ENCODE measurements at regions not wholly inside any gene's neighbourhood (a gene's known extent, or its start where the extent isn't known, plus 50 kb on each side); places are given as distances from the start of the nearest gene placed in this dataset.

DNA sequence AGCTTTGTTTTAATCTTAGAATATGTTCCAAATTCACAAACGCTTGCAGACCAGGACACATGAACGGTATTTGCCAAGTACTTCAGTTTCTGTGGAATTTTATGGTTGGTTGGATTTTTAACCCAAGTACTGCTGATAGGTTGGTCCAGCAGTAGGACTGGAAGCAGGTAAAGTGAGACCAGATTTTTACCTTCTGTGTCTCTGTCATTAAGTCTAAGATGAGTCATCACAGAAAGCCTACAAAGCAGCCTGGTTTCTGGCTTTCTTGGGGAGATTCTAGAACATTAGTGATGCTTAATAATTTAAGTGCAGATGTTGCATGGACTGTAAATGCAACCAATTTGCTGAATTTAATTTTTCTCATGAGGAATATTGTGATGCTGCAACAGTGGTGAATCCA lies 100.5 kb downstream of the SCG2 start:
- H3K4me1 ChIP-seq, result no peaks in the 10 kb centered on the region
- no peaks in the 10 kb centered on the region for H3K27me3 ChIP-seq (ENCODE audit: low read depth)
- ATAC-seq (no peak), DNase-seq (no peak)
- TF ChIP-seq, protein P1, sequence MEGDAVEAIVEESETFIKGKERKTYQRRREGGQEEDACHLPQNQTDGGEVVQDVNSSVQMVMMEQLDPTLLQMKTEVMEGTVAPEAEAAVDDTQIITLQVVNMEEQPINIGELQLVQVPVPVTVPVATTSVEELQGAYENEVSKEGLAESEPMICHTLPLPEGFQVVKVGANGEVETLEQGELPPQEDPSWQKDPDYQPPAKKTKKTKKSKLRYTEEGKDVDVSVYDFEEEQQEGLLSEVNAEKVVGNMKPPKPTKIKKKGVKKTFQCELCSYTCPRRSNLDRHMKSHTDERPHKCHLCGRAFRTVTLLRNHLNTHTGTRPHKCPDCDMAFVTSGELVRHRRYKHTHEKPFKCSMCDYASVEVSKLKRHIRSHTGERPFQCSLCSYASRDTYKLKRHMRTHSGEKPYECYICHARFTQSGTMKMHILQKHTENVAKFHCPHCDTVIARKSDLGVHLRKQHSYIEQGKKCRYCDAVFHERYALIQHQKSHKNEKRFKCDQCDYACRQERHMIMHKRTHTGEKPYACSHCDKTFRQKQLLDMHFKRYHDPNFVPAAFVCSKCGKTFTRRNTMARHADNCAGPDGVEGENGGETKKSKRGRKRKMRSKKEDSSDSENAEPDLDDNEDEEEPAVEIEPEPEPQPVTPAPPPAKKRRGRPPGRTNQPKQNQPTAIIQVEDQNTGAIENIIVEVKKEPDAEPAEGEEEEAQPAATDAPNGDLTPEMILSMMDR (IDR thresholded peaks at IDR 0.05), result no peak
- H3K27ac ChIP-seq, result no peak overlapping the region
- no peak overlapping the region for H3K4me3 ChIP-seq
- intact Hi-C loops (cut with DNase I), result no loop called here
- no peaks in the 10 kb centered on the region for H3K36me3 ChIP-seq
- no peaks in the 10 kb centered on the region for H3K9me3 ChIP-seq

DNA sequence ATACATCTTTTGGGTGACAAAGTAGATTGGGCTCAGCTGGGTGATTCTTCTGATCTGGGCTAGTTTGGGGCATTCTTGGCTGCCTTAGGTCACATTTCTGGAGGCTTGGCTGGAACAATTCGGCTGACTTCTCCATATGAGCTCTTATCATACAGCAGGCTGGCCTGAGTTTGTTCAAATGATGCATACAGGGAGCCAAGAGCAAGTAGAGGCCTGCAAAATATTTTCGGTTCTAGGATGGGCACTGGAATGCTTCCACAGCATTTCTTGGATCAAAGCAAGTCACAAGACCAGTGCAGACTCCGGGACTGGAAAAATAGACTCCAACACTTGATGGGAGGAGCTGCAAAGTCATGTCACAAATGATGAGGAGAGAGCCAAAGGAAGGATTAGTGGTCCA lies 98.4 kb downstream of the SCG2 start:
- H3K9me3 ChIP-seq, result no peaks in the 10 kb centered on the region
- H3K27me3 ChIP-seq (ENCODE audit: low read depth), result no peaks in the 10 kb centered on the region
- no peaks in the 10 kb centered on the region for H3K4me1 ChIP-seq
- no peak overlapping the region for H3K27ac ChIP-seq
- ATAC-seq (no peak), DNase-seq (no peak)
- intact Hi-C loops (cut with DNase I), result no loop called here
- H3K36me3 ChIP-seq, result no peaks in the 10 kb centered on the region
- no peak overlapping the region for H3K4me3 ChIP-seq
- TF ChIP-seq, protein P1 (IDR thresholded peaks at IDR 0.05), result no peak

DNA sequence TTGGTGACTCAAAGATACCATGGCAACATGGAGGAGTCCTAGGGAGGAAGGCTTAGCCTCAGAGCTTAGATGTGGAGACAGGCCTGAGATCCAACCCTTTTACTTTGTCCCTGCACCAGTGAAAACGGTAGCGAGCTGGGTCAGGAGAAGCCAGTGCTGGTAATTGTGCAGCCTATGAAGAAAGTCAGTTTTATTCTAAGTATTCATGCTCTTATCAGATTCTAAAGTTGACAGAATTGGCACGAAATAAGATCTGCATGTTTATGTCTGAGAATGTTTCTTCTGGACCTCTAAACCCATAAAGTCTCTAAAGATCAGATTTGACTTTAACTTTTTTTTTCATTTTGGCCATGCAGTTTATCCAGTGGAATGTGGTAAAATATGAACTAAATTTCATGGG lies 93.8 kb downstream of the SCG2 start:
- no peak overlapping the region for H3K27ac ChIP-seq
- TF ChIP-seq, protein P1 (IDR thresholded peaks at IDR 0.05), result no peak
- no peaks in the 10 kb centered on the region for H3K27me3 ChIP-seq (ENCODE audit: low read depth)
- no peaks in the 10 kb centered on the region for H3K4me1 ChIP-seq
- H3K9me3 ChIP-seq, result no peaks in the 10 kb centered on the region
- ATAC-seq (no peak), DNase-seq (no peak)
- intact Hi-C loops (cut with DNase I), result no loop called here
- no peak overlapping the region for H3K4me3 ChIP-seq
- H3K36me3 ChIP-seq, result no peaks in the 10 kb centered on the region

DNA sequence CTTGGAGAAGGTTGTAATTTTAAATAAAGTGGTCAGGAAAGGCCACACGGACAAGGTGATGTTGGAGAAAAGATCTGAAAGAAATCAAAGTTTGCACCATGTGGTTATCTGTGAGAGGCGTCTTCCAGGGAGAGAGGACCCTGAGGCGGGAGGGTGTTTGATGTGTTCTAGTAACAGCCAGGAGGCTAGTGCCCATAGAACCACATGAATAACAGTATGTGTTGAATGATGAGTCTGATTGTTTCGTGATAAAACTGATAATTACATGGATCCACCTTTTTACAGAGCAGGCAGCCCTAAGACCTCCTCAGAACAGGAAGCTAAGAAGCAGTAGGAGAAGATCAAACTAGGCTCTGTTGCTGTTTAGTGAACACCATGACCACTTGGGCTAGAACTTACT lies 91.4 kb downstream of the SCG2 start:
- no peak for ATAC-seq
- intact Hi-C loops (cut with DNase I), result no loop called here
- TF ChIP-seq, protein P1 (IDR thresholded peaks at IDR 0.05), result no peak

DNA sequence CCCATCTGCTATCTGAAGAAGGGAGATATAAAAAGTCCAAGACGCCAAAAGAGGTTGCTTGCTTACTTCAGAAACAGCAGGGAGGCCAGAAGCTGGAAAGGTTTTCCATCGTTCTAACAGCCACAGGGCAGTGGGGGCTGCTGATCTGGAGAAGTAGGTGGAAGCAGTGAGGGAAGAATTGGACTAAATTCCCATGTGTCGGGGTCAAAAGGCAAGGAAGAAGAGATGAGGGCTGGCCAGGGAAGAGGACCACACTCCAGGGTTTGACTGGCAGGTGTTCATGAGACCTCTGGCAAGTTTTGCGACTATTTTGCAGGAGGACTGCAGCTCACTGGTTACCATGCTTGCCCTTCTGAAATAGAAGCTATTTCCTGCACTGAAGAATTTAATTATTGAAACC lies 91.0 kb downstream of the SCG2 start:
- Histone ChIP-seq H3K27ac (no peak overlapping the region), H3K4me3 (no peak overlapping the region), H3K9me3 (no peaks in the 10 kb centered on the region), H3K27me3 (ENCODE audit: low read depth) (no peaks in the 10 kb centered on the region), H3K4me1 (no peaks in the 10 kb centered on the region), H3K36me3 (no peaks in the 10 kb centered on the region)
- intact Hi-C loops (cut with DNase I), result no loop called here
- TF ChIP-seq, protein P1 (IDR thresholded peaks at IDR 0.05), result no peak
- ATAC-seq, result no peak
- no peak for DNase-seq

More for the DNA sequence above, 91.4 kb downstream of the SCG2 start:
- Histone ChIP-seq H3K36me3 (no peaks in the 10 kb centered on the region), H3K27me3 (ENCODE audit: low read depth) (no peaks in the 10 kb centered on the region), H3K27ac (no peak overlapping the region), H3K4me3 (no peak overlapping the region), H3K4me1 (no peaks in the 10 kb centered on the region), H3K9me3 (no peaks in the 10 kb centered on the region)
- DNase-seq, result no peak
